GM23248 (cell line): ENCODE measurements at regions not wholly inside any gene's neighbourhood (a gene's known extent, or its start where the extent isn't known, plus 50 kb on each side); places are given as distances from the start of the nearest gene placed in this dataset.

ENCODE experiments used
- DNase-seq: peaks from one replicate; pipeline ENCODE4 v3.0.0-alpha.2; 2015
- H2AFZ ChIP-seq: fragments of 200-600 bp; sonication (generic); 2 replicates; pipeline ENCODE4 v1.6.1; 2016; ENCODE audit warnings: antibody characterized with exemption
- H3F3A ChIP-seq: fragments of 200-600 bp; sonication (generic); 2 replicates; pipeline ENCODE4 v1.6.1; 2016; ENCODE audit warnings: mild to moderate bottlenecking, antibody characterized with exemption, mixed run types; ENCODE audit not compliant: insufficient read depth
- H3K27ac ChIP-seq: fragments of 200-600 bp; sonication (generic); 2 replicates; pipeline ENCODE4 v1.5.1; 2016; ENCODE audit warnings: mild to moderate bottlenecking
- H3K27me3 ChIP-seq: fragments of 200-600 bp; sonication (generic); replicated peaks from 2 replicates; pipeline ENCODE4 v1.6.1; 2016; ENCODE audit warnings: mild to moderate bottlenecking; ENCODE audit not compliant: insufficient read depth
- H3K36me3 ChIP-seq: fragments of 200-600 bp; sonication (generic); 2 replicates; pipeline ENCODE4 v1.6.1; 2016; ENCODE audit warnings: low read depth, mild to moderate bottlenecking
- H3K4me1 ChIP-seq: fragments of 200-600 bp; sonication (generic); 2 replicates; pipeline ENCODE4 v1.6.1; 2016; ENCODE audit warnings: mild to moderate bottlenecking; ENCODE audit not compliant: insufficient read depth
- H3K4me2 ChIP-seq: fragments of 200-600 bp; sonication (generic); one replicate; pipeline ENCODE4 v1.6.1; 2016; ENCODE audit warnings: mild to moderate bottlenecking; ENCODE audit not compliant: unreplicated experiment
- H3K4me3 ChIP-seq: fragments of 200-600 bp; sonication (generic); 2 replicates; pipeline ENCODE4 v1.5.1; 2016; ENCODE audit warnings: mild to moderate bottlenecking
- H3K79me2 ChIP-seq: fragments of 200-600 bp; sonication (generic); 2 replicates; pipeline ENCODE4 v1.6.1; 2016; ENCODE audit warnings: mild to moderate bottlenecking; ENCODE audit not compliant: insufficient read depth
- H3K9ac ChIP-seq: fragments of 200-600 bp; sonication (generic); 2 replicates; pipeline ENCODE4 v1.6.1; 2016; ENCODE audit warnings: mild to moderate bottlenecking
- H3K9me2 ChIP-seq: fragments of 200-600 bp; sonication (generic); 2 replicates; pipeline ENCODE4 v1.6.1; 2016; ENCODE audit warnings: mixed run types, mild to moderate bottlenecking, moderate library complexity; ENCODE audit not compliant: insufficient read depth
- H3K9me3 ChIP-seq: fragments of 200-600 bp; sonication (generic); one replicate; pipeline ENCODE4 v1.6.1; 2017; ENCODE audit warnings: low read depth
- H4K20me1 ChIP-seq: fragments of 200-600 bp; sonication (generic); 2 replicates; pipeline ENCODE4 v1.6.0; 2016; ENCODE audit not compliant: insufficient read depth
- EZH2 ChIP-seq: fragments of 200-600 bp; sonication (generic); IDR thresholded peaks from 2 replicates; pipeline ENCODE4 v1.6.1; 2018; ENCODE audit warnings: antibody characterized with exemption, mild to moderate bottlenecking; ENCODE audit not compliant: insufficient read depth, poor library complexity, severe bottlenecking
- EZH2phosphoT487 ChIP-seq: fragments of 200-600 bp; sonication (generic); IDR thresholded peaks from 2 replicates; pipeline ENCODE4 v1.6.1; 2018; ENCODE audit warnings: antibody characterized with exemption, moderate library complexity, mild to moderate bottlenecking, low read depth; ENCODE audit not compliant: insufficient read depth
- WGBS, 2 experiments: methylation state at CpG; one replicate each; pipeline ENCODE4 v1.1.6; 2015 to 2017; ENCODE audit warnings: low lambda C conversion rate in 2 of 2, low coverage in 1 of 2; ENCODE audit errors: missing lambda C conversion rate in 2 of 2; 5-methylcytosine and 5-hydroxymethylcytosine counted together
- in situ Hi-C: fragments of 300-500 bp; cut with MboI; formaldehyde crosslinking; loops from 2 replicates; pipeline ENCODE4 v1.15.0; 2020

- Histone ChIP-seq H3F3A (no peaks in the 10 kb centered on the region), H3K36me3 (no peaks in the 10 kb centered on the region), H3K4me2 (no peak overlapping the region), H4K20me1 (no peaks in the 10 kb centered on the region), H3K4me1 (no peaks in the 10 kb centered on the region), H2AFZ (no peak overlapping the region), H3K4me3 (no peak overlapping the region), H3K9me2 (no peaks in the 10 kb centered on the region), H3K27ac (no peak overlapping the region), H3K79me2 (no peaks in the 10 kb centered on the region), H3K27me3 (no peaks in the 10 kb centered on the region), H3K9me3 (no peaks in the 10 kb centered on the region), H3K9ac (no peak overlapping the region)
- TF ChIP-seq EZH2phosphoT487 (no peak), EZH2 (no peak)
- 94 to 97% methylated on average over 4 of the region's 4 CpGs for WGBS, 2 experiments
- DNase-seq, result no peak
- in situ Hi-C loops, result no loop called here
Measured at GRCh38 chr5:14082523-14082922, 60.6 kb upstream of the TRIO start.

GRCh38 chr5:14081791-14082190 is 61.4 kb upstream of the TRIO start:
- no peaks in the 10 kb centered on the region for H3F3A ChIP-seq
- H3K4me2 ChIP-seq, result no peak overlapping the region
- DNase-seq, result peak; percentile 23
- no peaks in the 10 kb centered on the region for H3K9me2 ChIP-seq
- no peaks in the 10 kb centered on the region for H4K20me1 ChIP-seq
- H3K27ac ChIP-seq, result no peak overlapping the region
- no peaks in the 10 kb centered on the region for H3K27me3 ChIP-seq
- in situ Hi-C loops, result no loop called here
- 53 to 61% methylated on average over 1 of the region's 1 CpG for WGBS, 2 experiments
- TF ChIP-seq EZH2, result no peak
- TF ChIP-seq EZH2phosphoT487, result no peak
- H2AFZ ChIP-seq, result no peak overlapping the region
- H3K9me3 ChIP-seq, result no peaks in the 10 kb centered on the region
- H3K79me2 ChIP-seq, result no peaks in the 10 kb centered on the region
- H3K4me3 ChIP-seq, result no peak overlapping the region
- no peaks in the 10 kb centered on the region for H3K4me1 ChIP-seq
- H3K36me3 ChIP-seq, result no peaks in the 10 kb centered on the region
- H3K9ac ChIP-seq, result no peak overlapping the region

- Histone ChIP-seq H3K4me1 (no peaks in the 10 kb centered on the region), H3F3A (no peaks in the 10 kb centered on the region), H3K27ac (no peak overlapping the region), H3K79me2 (no peaks in the 10 kb centered on the region), H3K27me3 (no peaks in the 10 kb centered on the region), H2AFZ (no peak overlapping the region), H3K9me2 (no peaks in the 10 kb centered on the region), H4K20me1 (no peaks in the 10 kb centered on the region), H3K9me3 (no peaks in the 10 kb centered on the region), H3K36me3 (no peaks in the 10 kb centered on the region), H3K9ac (no peak overlapping the region), H3K4me2 (no peak overlapping the region), H3K4me3 (no peak overlapping the region)
- DNase-seq, result no peak
- in situ Hi-C loops, result no loop called here
- 96 to 99% methylated on average over 3 of the region's 3 CpGs for WGBS, 2 experiments
- TF ChIP-seq EZH2phosphoT487, result no peak
- TF ChIP-seq EZH2, result no peak
Measured at GRCh38 chr5:14078716-14079115, 64.4 kb upstream of the TRIO start.

- DNase-seq, result no peak
- Histone ChIP-seq H3K9me3 (no peaks in the 10 kb centered on the region), H3K4me3 (no peak overlapping the region), H3K4me1 (no peaks in the 10 kb centered on the region), H4K20me1 (no peaks in the 10 kb centered on the region), H3K4me2 (no peak overlapping the region), H3K9ac (no peak overlapping the region), H3K36me3 (no peaks in the 10 kb centered on the region), H3K27me3 (no peaks in the 10 kb centered on the region), H2AFZ (no peak overlapping the region), H3K27ac (no peak overlapping the region), H3K9me2 (no peaks in the 10 kb centered on the region), H3F3A (no peaks in the 10 kb centered on the region), H3K79me2 (no peaks in the 10 kb centered on the region)
- no peak for TF ChIP-seq EZH2phosphoT487
- TF ChIP-seq EZH2, result no peak
- 93 to 97% methylated on average over 8 of the region's 8 CpGs for WGBS, 2 experiments
- in situ Hi-C loops, result no loop called here
Measured at GRCh38 chr5:14077501-14077900, 65.6 kb upstream of the TRIO start.

GRCh38 chr5:14076561-14076960 is 66.6 kb upstream of the TRIO start:
- H3K4me2 ChIP-seq, result no peak overlapping the region
- H3K9ac ChIP-seq, result no peak overlapping the region
- no peaks in the 10 kb centered on the region for H3K4me1 ChIP-seq
- H3K9me3 ChIP-seq, result no peaks in the 10 kb centered on the region
- H2AFZ ChIP-seq, result no peak overlapping the region
- H3K27ac ChIP-seq, result no peak overlapping the region
- no peaks in the 10 kb centered on the region for H3K27me3 ChIP-seq
- H3F3A ChIP-seq, result no peaks in the 10 kb centered on the region
- DNase-seq, result no peak
- in situ Hi-C loops, result no loop called here
- no peaks in the 10 kb centered on the region for H3K79me2 ChIP-seq
- WGBS, 2 experiments, result 73 to 74% methylated on average over 7 of the region's 7 CpGs
- no peaks in the 10 kb centered on the region for H3K36me3 ChIP-seq
- TF ChIP-seq EZH2 (no peak), EZH2phosphoT487 (no peak)
- H3K9me2 ChIP-seq, result no peaks in the 10 kb centered on the region
- no peak overlapping the region for H3K4me3 ChIP-seq
- H4K20me1 ChIP-seq, result no peaks in the 10 kb centered on the region
